Cardiac muscle cell (in vitro differentiated cells and primary cell): ENCODE measurements at regions not wholly inside any gene's neighbourhood (a gene's known extent, or its start where the extent isn't known, plus 50 kb on each side); places are given as distances from the start of the nearest gene placed in this dataset.

ENCODE experiments used
- DNase-seq, 2 donors: peaks; one replicate each; pipeline versions ENCODE4 v3.0.0 to v3.0.0-alpha.2; 2010 to 2017; ENCODE audit warnings: low read depth in 1 of 2, low spot score in 1 of 2
- H3K27ac ChIP-seq: fragments of 200-600 bp; sonication (generic); 2 replicates; pipeline ENCODE4 v1.5.1; 2016
- H3K27me3 ChIP-seq: fragments of 200-600 bp; sonication (generic); 2 replicates; pipeline ENCODE4 v1.6.0; 2016; ENCODE audit warnings: control low read depth
- H3K36me3 ChIP-seq: fragments of 200-600 bp; sonication (generic); 2 replicates; pipeline ENCODE4 v1.5.1; 2016; ENCODE audit warnings: control low read depth
- H3K4me1 ChIP-seq: fragments of 200-600 bp; sonication (generic); 2 replicates; pipeline ENCODE4 v1.8.1; 2017; ENCODE audit warnings: low read depth, mild to moderate bottlenecking, mixed run types
- H3K4me3 ChIP-seq: fragments of 200-600 bp; sonication (generic); 2 replicates; pipeline ENCODE4 v1.5.1; 2016; ENCODE audit warnings: mild to moderate bottlenecking
- H3K9me3 ChIP-seq: fragments of 200-600 bp; sonication (generic); 2 replicates; pipeline ENCODE4 v1.5.1; 2017; ENCODE audit warnings: low read depth, mild to moderate bottlenecking, control low read depth
- TF ChIP-seq, protein P1 (sequence below): IDR thresholded peaks from 2 replicates; pipeline ENCODE4 v1.5.1; 2012; ENCODE audit warnings: low read depth, mild to moderate bottlenecking, low read length

DNA sequence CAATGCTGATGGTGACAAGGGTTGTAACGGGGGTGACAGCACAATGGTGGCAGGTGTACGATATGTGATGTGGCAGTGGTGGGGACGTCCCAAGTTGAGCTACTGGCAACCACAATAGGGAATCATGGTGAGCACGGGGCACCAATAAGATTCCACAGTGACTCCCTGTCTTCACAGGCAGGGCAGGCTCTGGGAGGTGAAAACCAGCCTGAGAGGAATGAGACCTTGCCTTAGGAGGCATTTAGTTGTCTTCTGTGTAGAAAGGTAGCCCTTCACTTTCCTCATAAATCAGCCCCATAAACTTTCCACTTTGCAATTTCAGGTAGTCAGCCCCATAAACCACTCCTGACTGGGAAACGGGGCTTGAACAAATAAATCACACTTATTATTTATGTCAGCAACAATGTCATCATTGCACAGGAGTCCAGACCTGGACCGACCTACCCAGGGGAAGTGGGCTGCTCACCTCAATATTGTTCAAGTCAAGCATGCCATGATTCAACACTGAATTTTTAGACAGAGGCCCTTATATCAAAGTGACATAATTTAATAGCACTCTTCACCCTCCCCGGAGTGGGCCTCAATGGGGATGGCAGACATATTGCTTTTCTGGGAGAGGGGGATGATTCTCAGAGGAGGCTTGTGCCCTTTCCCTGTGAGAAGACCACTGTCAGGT, 150.8 kb downstream of the CDC5L start:
- no peak for DNase-seq
- Histone ChIP-seq H3K4me1 (peaks cover 8% of the 10 kb centered on the region), H3K36me3 (no peaks in the 10 kb centered on the region), H3K4me3 (no peak overlapping the region), H3K9me3 (no peaks in the 10 kb centered on the region), H3K27me3 (no peaks in the 10 kb centered on the region), H3K27ac (no peak overlapping the region)
- TF ChIP-seq, protein P1, sequence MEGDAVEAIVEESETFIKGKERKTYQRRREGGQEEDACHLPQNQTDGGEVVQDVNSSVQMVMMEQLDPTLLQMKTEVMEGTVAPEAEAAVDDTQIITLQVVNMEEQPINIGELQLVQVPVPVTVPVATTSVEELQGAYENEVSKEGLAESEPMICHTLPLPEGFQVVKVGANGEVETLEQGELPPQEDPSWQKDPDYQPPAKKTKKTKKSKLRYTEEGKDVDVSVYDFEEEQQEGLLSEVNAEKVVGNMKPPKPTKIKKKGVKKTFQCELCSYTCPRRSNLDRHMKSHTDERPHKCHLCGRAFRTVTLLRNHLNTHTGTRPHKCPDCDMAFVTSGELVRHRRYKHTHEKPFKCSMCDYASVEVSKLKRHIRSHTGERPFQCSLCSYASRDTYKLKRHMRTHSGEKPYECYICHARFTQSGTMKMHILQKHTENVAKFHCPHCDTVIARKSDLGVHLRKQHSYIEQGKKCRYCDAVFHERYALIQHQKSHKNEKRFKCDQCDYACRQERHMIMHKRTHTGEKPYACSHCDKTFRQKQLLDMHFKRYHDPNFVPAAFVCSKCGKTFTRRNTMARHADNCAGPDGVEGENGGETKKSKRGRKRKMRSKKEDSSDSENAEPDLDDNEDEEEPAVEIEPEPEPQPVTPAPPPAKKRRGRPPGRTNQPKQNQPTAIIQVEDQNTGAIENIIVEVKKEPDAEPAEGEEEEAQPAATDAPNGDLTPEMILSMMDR: no peak

DNA sequence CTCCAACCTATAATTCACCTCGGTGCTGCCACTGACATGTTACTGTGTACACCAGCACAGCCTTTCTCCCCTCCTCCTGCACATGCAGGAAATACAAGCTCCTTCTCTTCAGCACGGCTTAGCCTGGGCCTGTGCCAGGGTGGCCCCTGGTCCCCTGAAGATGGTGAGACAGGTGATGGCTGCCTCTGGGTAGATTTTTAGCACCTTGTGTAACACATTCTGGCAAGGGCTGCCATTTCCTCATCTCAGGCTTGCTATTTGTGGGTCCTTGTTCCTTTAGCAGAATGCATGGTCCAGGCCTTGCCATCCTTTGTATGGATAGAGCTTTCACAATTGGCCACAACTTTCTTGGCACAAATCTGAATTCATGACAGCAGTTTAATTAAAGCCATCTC, 151.3 kb downstream of the CDC5L start:
- H3K9me3 ChIP-seq: no peaks in the 10 kb centered on the region
- H3K4me3 ChIP-seq: no peak overlapping the region
- no peak overlapping the region for H3K27ac ChIP-seq
- TF ChIP-seq, protein P1: no peak
- no peak for DNase-seq
- no peaks in the 10 kb centered on the region for H3K36me3 ChIP-seq
- H3K4me1 ChIP-seq: peaks cover 8% of the 10 kb centered on the region
- H3K27me3 ChIP-seq: no peaks in the 10 kb centered on the region

DNA sequence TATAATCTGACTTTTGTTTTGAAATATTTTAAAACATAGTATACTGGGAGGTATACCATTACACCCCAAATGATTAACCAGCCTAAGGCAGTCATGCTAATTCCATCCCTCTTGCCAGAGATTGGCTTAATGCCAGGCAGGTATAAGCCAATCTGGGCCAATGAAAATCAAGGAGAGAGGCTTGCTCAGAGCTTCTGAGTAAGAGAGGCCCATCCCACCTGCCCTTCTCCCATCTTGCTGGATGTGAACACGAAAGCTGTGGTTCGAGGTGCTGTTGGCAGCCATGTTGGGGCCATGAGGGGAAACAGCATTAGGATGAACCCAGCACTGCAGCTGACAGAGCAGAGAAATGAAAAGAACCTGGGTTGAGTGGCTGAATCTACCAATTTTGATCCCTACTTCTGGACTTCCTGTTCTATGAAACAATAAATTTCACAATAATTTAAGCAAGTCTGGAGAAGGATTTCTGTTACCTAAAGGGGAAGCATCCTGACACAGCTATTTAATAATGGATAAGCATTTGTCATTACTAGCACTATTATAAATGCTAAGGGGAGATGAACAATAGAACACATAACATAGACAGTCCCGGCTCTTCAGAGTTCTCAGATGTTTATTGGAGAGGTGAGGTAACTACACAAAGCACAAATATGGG, 152.3 kb downstream of the CDC5L start:
- no peak overlapping the region for H3K27ac ChIP-seq
- H3K4me3 ChIP-seq: no peak overlapping the region
- H3K36me3 ChIP-seq: no peaks in the 10 kb centered on the region
- H3K9me3 ChIP-seq: no peaks in the 10 kb centered on the region
- peaks cover 8% of the 10 kb centered on the region for H3K4me1 ChIP-seq
- TF ChIP-seq, protein P1: no peak
- no peak for DNase-seq
- no peaks in the 10 kb centered on the region for H3K27me3 ChIP-seq

DNA sequence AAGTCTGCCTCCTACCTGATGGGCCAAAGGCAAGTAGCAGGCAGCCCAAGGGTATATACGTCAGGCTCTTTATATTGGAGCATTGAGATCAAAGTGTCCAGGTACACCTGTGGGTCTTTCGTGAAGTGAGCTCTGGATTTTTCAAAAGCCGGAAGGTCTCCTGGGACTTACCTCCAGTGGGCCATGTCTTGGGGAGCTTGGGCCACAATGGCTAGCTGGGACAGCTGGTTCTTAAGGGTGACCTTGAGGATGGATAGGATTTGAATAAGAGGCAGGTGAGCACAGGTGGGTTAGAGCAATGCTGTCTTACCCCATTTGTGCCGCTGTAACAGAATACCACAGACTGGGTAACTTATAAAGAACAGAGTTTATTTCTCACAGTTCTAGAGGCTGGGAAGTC, 153.4 kb downstream of the CDC5L start:
- TF ChIP-seq, protein P1: no peak
- H3K9me3 ChIP-seq: no peaks in the 10 kb centered on the region
- no peaks in the 10 kb centered on the region for H3K36me3 ChIP-seq
- no peak for DNase-seq
- H3K4me1 ChIP-seq: peaks cover 8% of the 10 kb centered on the region
- H3K27ac ChIP-seq: no peak overlapping the region
- no peak overlapping the region for H3K4me3 ChIP-seq
- no peaks in the 10 kb centered on the region for H3K27me3 ChIP-seq

DNA sequence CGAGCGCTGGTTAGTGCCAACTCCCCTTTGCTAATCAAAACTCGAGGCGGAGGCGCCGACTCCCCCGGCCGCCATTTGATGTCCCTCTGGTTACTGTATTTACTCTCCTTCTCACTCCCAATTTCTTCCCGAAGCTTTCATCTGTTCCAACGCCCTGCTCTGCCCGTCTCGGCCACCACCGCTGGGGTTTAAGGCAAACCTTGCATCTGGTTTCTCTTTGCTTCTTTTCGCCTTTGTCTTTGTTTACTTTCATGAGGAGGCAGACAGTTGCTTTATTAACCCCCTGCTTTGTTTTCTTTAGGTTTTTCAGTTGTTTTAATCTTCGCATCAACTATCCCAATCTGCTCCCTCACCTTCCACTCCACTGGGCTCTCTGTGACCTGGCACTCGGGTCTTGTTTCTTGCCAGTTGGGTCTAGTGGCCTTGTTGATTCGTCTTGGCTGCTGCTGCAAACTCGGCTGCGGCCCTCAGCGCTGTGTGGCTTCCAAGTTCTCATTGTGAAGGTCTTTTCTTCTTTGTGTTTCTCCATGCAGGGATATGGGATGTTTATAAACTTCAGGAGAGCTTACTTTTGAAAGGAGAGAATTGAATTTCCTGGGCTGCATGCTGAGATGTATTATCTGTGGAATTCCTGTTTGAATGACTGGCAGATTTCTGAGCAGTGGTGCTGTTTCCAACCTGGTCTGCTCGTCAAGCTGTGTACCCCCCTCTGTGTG, 155.1 kb downstream of the CDC5L start:
- Histone ChIP-seq H3K4me3 (no peak overlapping the region), H3K36me3 (no peaks in the 10 kb centered on the region), H3K9me3 (no peaks in the 10 kb centered on the region), H3K4me1 (peaks cover 8% of the 10 kb centered on the region), H3K27me3 (no peaks in the 10 kb centered on the region), H3K27ac (no peak overlapping the region)
- no peak for DNase-seq
- TF ChIP-seq, protein P1: no peak
